ENCODE measurements at regions not wholly inside any gene's neighbourhood (a gene's known extent, or its start where the extent isn't known, plus 50 kb on each side); places are given as distances from the start of the nearest gene placed in this dataset.

DNA sequence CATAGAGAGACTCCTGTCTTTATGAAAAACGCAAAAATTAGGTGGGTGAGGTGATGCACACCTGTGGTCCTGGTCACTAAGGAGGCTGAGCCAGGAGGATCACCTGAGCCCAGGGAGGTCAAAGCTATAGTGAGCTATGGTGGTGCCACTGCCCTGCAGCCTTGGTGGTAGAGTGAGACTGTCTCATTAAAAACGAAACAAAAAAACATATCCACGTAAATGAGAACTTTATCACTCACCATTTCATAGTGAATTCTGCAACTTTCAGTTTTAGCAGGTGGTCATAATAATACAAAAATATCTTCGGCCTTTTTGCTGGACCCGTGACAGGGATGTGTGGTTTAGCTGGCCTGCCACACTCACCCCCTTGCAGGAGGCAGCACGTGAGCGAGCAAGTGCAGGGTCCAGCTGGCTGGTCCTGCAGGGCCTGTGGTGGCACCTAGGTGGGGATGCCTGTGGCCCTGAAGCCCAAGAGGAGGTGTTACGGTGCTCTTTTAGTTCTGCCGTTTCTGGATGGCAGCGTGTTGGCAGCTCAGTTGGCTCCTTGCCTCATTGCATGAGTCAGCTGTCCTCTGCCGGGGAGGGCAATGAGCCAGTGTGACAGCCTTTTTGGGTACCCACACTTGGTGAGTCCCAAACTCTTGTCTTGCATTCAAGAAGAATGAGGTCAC, 1330.7 kb upstream of the TMEM132C start:
- TF ChIP-seq, protein P1, sequence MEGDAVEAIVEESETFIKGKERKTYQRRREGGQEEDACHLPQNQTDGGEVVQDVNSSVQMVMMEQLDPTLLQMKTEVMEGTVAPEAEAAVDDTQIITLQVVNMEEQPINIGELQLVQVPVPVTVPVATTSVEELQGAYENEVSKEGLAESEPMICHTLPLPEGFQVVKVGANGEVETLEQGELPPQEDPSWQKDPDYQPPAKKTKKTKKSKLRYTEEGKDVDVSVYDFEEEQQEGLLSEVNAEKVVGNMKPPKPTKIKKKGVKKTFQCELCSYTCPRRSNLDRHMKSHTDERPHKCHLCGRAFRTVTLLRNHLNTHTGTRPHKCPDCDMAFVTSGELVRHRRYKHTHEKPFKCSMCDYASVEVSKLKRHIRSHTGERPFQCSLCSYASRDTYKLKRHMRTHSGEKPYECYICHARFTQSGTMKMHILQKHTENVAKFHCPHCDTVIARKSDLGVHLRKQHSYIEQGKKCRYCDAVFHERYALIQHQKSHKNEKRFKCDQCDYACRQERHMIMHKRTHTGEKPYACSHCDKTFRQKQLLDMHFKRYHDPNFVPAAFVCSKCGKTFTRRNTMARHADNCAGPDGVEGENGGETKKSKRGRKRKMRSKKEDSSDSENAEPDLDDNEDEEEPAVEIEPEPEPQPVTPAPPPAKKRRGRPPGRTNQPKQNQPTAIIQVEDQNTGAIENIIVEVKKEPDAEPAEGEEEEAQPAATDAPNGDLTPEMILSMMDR (conservative IDR thresholded peaks at IDR 0.05) = no peak
- no peak for TF ChIP-seq ZFX (IDR thresholded peaks at IDR 0.05)
